Body of pancreas (tissue), 4 donors: ENCODE measurements at regions not wholly inside any gene's neighbourhood (a gene's known extent, or its start where the extent isn't known, plus 50 kb on each side); places are given as distances from the start of the nearest gene placed in this dataset.

Source experiments
- ATAC-seq: fragments of 150-250 bp; one replicate; pipeline ENCODE4 v1.9.1; 2016
- DNase-seq, 4 donors: peaks; one replicate each; pipeline ENCODE4 v3.0.0-alpha.2; 2019
- H3K27ac ChIP-seq, 4 donors: fragments of 200-600 bp; sonication (generic); 1 replicate in 3 of 4; 2 replicates in 1 of 4; pipeline versions ENCODE4 v1.5.1 to v1.6.1; 2016 to 2019; ENCODE audit warnings: mild to moderate bottlenecking in 1 of 4, mixed read lengths in 1 of 4, moderate library complexity in 1 of 4
- H3K27me3 ChIP-seq, 2 donors: fragments of 200-600 bp; sonication (generic); one replicate each; pipeline ENCODE4 v1.6.0; 2016; ENCODE audit warnings: mild to moderate bottlenecking in 1 of 2
- H3K36me3 ChIP-seq, 2 donors: fragments of 200-600 bp; sonication (generic); replicated peaks in 1 of 2; 2 replicates each; pipeline ENCODE4 v1.5.1; 2016; ENCODE audit warnings: low read depth in 2 of 2; ENCODE audit not compliant: insufficient read depth in 1 of 2
- H3K4me1 ChIP-seq: fragments of 200-600 bp; sonication (generic); one replicate; pipeline ENCODE4 v1.6.0; 2016
- H3K4me3 ChIP-seq, 2 donors: fragments of 200-600 bp; sonication (generic); 1 replicate in 1 of 2; 2 replicates in 1 of 2; pipeline ENCODE4 v1.5.1; 2016 to 2019
- H3K9me3 ChIP-seq, 3 donors: fragments of 200-600 bp; sonication (generic); 1 replicate in 2 of 3; 2 replicates in 1 of 3; pipeline ENCODE4 v1.5.1; 2016
- POLR2A ChIP-seq, 3 donors: fragments of 450-650 bp; IDR thresholded peaks; one replicate each; pipeline ENCODE4 v1.6.1; 2016; ENCODE audit warnings: antibody characterized with exemption in 3 of 3, mild to moderate bottlenecking in 2 of 3
- WGBS, 2 donors: methylation state at CpG; one replicate each; pipeline ENCODE4 v1.1.5; 2017; 5-methylcytosine and 5-hydroxymethylcytosine counted together
- intact Hi-C: fragments of 100-400 bp; cut with DNase I; formaldehyde crosslinking; loops from one replicate; pipeline ENCODE4 v1.15.1; 2023
- TF ChIP-seq, protein P1 (sequence below), 7 experiments: fragments of 450-650 bp in 4 of 7; fragments of 200-600 bp in 3 of 7; sonication (generic) in 3 of 7; IDR thresholded peaks; one replicate each; pipeline ENCODE4 v1.5.1; 2016 to 2019; ENCODE audit warnings: antibody characterized with exemption in 7 of 7

DNA sequence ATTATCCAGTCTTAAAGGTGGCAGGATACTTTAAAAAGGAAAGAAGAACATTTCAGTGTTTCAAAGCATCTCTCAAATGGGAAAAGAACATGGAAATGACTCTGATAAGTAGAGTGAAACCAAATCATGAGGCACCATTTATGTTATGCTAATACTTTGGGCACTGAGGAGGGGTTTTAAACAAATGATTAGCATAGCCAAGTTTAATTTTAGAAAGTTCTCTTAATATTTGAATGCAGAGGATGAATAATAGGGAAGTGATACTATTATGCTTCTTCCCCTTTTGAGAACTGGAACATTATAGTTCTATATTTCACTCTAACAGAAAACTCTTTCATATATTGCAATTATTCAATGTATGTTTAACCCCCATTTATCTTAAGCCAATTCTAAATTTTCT, 1181.9 kb upstream of the PRMT6 start:
- intact Hi-C loops: no loop called here
- DNase-seq: no peak
- Histone ChIP-seq H3K9me3 (peaks cover 0 to 8% (median 0%) of the 10 kb centered on the region in 3 donors), H3K27me3 (no peaks in the 10 kb centered on the region), H3K4me1 (no peaks in the 10 kb centered on the region), H3K4me3 (no peak overlapping the region), H3K36me3 (no peaks in the 10 kb centered on the region), H3K27ac (no peak overlapping the region)
- ATAC-seq: no peak
- TF ChIP-seq, protein P1, sequence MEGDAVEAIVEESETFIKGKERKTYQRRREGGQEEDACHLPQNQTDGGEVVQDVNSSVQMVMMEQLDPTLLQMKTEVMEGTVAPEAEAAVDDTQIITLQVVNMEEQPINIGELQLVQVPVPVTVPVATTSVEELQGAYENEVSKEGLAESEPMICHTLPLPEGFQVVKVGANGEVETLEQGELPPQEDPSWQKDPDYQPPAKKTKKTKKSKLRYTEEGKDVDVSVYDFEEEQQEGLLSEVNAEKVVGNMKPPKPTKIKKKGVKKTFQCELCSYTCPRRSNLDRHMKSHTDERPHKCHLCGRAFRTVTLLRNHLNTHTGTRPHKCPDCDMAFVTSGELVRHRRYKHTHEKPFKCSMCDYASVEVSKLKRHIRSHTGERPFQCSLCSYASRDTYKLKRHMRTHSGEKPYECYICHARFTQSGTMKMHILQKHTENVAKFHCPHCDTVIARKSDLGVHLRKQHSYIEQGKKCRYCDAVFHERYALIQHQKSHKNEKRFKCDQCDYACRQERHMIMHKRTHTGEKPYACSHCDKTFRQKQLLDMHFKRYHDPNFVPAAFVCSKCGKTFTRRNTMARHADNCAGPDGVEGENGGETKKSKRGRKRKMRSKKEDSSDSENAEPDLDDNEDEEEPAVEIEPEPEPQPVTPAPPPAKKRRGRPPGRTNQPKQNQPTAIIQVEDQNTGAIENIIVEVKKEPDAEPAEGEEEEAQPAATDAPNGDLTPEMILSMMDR (IDR thresholded peaks at IDR 0.05): no peak
- no peak for TF ChIP-seq POLR2A (IDR thresholded peaks at IDR 0.05)

DNA sequence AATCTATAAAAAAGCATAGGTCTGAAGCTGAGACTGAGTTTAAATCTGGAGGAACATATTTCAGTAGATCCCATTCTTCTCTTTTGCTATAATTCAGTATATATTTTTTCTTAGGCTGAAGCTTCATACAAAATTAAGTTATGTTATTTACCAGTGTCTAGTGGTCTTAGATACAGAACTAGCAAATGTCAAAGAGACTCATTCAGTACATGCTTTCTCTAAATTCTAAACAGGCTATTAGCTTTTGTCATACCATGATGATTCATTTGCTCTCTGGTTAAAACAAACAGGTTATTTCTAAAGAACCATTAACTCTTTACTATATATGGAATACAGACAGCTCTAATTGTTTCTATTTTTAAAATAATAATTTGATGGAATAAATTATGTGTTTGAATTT, 1170.2 kb upstream of the PRMT6 start:
- Histone ChIP-seq H3K4me1 (no peaks in the 10 kb centered on the region), H3K4me3 (no peak overlapping the region), H3K9me3 (no peaks in the 10 kb centered on the region), H3K27me3 (no peaks in the 10 kb centered on the region), H3K36me3 (no peaks in the 10 kb centered on the region), H3K27ac (no peak overlapping the region)
- no peak for DNase-seq
- intact Hi-C loops: no loop called here
- no peak for ATAC-seq
- TF ChIP-seq POLR2A (IDR thresholded peaks at IDR 0.05): no peak

DNA sequence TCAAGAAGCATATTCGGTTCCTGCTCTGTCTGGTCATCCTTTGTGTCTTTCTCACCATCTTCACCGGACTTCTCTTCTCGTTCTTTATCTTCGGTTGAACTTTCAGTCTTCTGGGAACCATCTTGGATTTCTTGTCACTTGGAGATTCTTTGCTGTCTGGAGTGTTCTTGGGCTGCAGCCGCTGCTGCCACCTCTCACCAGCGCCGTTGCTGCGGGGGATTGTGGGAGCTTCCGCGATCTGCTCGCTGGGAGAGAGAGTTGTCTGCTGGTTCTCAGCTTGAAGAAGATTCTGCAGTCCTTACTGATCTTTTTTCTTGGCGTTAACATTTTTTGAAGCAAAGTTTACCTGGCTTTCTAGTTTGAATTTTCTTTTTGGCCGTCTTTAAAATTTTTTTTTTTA, 1165.2 kb upstream of the PRMT6 start:
- no peaks in the 10 kb centered on the region for H3K9me3 ChIP-seq
- TF ChIP-seq, protein P1 (IDR thresholded peaks at IDR 0.05): no peak
- no peak for TF ChIP-seq POLR2A (IDR thresholded peaks at IDR 0.05)
- 60 to 68% methylated on average over 13 of the region's 13 CpGs for WGBS, 2 donors
- no peaks in the 10 kb centered on the region for H3K36me3 ChIP-seq
- DNase-seq (no peak), ATAC-seq (no peak)
- intact Hi-C loops: no loop called here
- no peaks in the 10 kb centered on the region for H3K27me3 ChIP-seq
- no peak overlapping the region for H3K4me3 ChIP-seq
- H3K27ac ChIP-seq: no peak overlapping the region
- H3K4me1 ChIP-seq: no peaks in the 10 kb centered on the region

DNA sequence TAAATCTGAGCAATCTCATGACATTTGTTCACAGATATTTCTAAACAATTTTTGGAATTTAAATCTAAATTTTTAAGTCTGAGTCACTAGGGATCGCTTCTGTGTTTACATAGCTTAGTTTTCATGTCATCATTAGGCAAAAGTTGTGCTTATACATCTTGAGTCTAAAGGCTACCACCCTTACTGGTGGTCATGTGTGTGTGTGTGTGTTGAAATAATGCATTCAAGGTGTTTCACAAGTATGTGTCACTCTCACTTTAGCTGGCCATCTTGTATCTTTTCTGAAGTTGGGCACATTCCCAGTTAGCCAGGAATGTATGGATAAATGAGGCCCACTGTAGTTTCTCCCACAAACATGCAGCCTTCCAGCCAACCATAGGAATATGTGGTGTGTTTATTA, 1162.5 kb upstream of the PRMT6 start:
- no peak overlapping the region for H3K4me3 ChIP-seq
- no peak for ATAC-seq
- no peak for DNase-seq
- H3K27ac ChIP-seq: no peak overlapping the region
- TF ChIP-seq, protein P1 (IDR thresholded peaks at IDR 0.05): no peak
- TF ChIP-seq POLR2A (IDR thresholded peaks at IDR 0.05): no peak
- intact Hi-C loops: no loop called here
- 57 to 67% methylated on average over 1 of the region's 1 CpG for WGBS, 2 donors
- H3K27me3 ChIP-seq: no peaks in the 10 kb centered on the region
- H3K36me3 ChIP-seq: no peaks in the 10 kb centered on the region
- H3K9me3 ChIP-seq: no peaks in the 10 kb centered on the region
- H3K4me1 ChIP-seq: no peaks in the 10 kb centered on the region

DNA sequence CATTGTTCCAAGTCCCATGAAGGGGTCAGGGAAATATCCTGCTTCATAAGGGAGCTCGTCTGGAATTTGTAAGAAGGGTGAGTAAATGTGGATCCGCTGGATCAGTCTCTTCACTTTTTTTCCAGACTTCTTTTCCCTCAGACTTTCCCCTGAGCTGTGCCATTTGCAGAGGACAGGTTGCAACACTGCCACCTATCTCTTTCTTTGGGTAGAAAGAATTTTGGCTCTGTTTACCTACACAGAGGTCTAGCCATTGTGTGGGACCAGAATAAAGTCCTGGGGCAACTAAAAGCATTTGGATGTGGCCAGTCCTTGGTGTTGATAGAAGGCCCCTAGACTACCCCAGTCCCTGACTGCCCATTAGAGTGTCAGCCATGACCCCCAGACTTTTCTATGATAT, 1146.7 kb upstream of the PRMT6 start:
- ATAC-seq: no peak
- intact Hi-C loops: no loop called here
- Histone ChIP-seq H3K9me3 (no peaks in the 10 kb centered on the region), H3K27me3 (no peaks in the 10 kb centered on the region), H3K36me3 (no peaks in the 10 kb centered on the region), H3K4me3 (no peak overlapping the region), H3K4me1 (no peaks in the 10 kb centered on the region), H3K27ac (no peak overlapping the region)
- no peak for TF ChIP-seq POLR2A (IDR thresholded peaks at IDR 0.05)
- TF ChIP-seq, protein P1 (IDR thresholded peaks at IDR 0.05): no peak
- 36 to 40% methylated on average over 2 of the region's 2 CpGs for WGBS, 2 donors
- no peak for DNase-seq
